Transverse colon (tissue), 4 donors: ENCODE measurements at regions not wholly inside any gene's neighbourhood (a gene's known extent, or its start where the extent isn't known, plus 50 kb on each side); places are given as distances from the start of the nearest gene placed in this dataset.

Experiments used
- CTCF ChIP-seq, 5 experiments: fragments of 200-600 bp in 3 of 5; fragments of 450-650 bp in 2 of 5; sonication (generic) in 3 of 5; IDR thresholded peaks; 1 replicate in 2 of 5; 2 replicates in 3 of 5; pipeline ENCODE4 v1.5.1; 2016 to 2017; ENCODE audit warnings: antibody characterized with exemption in 5 of 5, inconsistent platforms in 3 of 5, mild to moderate bottlenecking in 2 of 5, moderate library complexity in 1 of 5
- POLR2A ChIP-seq: fragments of 450-650 bp; IDR thresholded peaks from one replicate; pipeline ENCODE4 v1.6.1; 2016; ENCODE audit warnings: antibody characterized with exemption, mild to moderate bottlenecking, moderate library complexity
- POLR2AphosphoS5 ChIP-seq, 3 donors: sonication (generic); formaldehyde crosslinking; IDR thresholded peaks; one replicate each; pipeline ENCODE4 v1.6.1; 2016; ENCODE audit warnings: antibody characterized with exemption in 3 of 3

GRCh38 chr12:18899162-18899561 is 161.2 kb downstream of the CAPZA3 start:
- TF ChIP-seq POLR2A (no peak), POLR2AphosphoS5 (IDR thresholded peaks at IDR 0.05) (no peak), CTCF (IDR thresholded peaks at IDR 0.05) (no peak)
